CD4-positive, alpha-beta T cell treated with Interleukin-2 at 100 ng/mL for 4 hours (primary cell): ENCODE measurements at regions not wholly inside any gene's neighbourhood (a gene's known extent, or its start where the extent isn't known, plus 50 kb on each side); places are given as distances from the start of the nearest gene placed in this dataset.
"Not testable (repeated sequence)": the region's sequence is repeated elsewhere in the genome, so short reads cannot be mapped to it uniquely, and the experiment has no call there.

ENCODE experiments used
- DNase-seq: peaks from one replicate; pipeline ENCODE4 v3.0.0-alpha.2; 2020; ENCODE audit warnings: low spot score

- DNase-seq, result no peak
These were observed 141.1 kb upstream of the PRSS16 start for GRCh38 chr6:27106382-27106781.

DNA sequence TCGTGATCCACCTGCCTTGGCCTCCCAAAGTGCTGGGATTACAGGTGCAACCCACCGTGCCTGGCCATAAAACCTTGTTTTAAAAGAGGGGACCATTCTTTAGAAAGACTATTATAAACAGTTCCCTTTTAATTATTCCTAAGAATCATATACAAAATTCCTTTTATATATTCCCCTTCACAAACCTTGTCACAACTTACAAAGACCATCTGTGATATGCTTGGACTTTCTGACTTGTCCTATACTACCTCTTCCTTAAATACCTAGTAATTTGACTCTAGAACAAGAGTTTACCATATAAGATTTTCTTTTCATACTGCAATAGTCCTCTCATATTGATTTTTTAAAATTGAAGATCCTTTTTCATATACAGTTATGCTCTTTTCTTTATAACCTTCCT is 135.8 kb upstream of the PRSS16 start:
- DNase-seq, result no peak

- DNase-seq, result no peak
These were observed 134.5 kb upstream of the PRSS16 start for GRCh38 chr6:27112974-27113373.

GRCh38 chr6:27119329-27119728 is 128.2 kb upstream of the PRSS16 start:
- no peak for DNase-seq

DNA sequence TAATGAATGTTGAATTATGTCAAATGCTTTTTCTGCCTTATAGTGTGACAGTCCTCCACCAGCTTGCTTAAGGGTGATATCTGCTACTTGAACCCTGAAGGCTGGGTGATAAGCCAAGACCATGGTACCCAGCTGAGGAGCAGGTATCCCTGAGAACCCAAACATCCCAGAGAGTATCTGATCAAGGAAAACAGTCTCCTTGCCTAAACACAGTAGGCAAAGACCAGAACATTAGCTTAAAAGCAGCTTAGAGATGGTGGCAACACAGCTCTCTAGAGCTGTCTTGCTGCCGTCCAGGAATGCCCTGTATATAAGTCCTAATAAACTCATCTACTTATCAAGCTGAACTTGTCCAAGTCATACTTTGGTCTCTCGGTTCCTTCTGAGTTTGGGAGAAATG is 127.7 kb upstream of the PRSS16 start:
- DNase-seq, result no peak

GRCh38 chr6:27121640-27122039 is 125.9 kb upstream of the PRSS16 start:
- DNase-seq, result no peak

DNA sequence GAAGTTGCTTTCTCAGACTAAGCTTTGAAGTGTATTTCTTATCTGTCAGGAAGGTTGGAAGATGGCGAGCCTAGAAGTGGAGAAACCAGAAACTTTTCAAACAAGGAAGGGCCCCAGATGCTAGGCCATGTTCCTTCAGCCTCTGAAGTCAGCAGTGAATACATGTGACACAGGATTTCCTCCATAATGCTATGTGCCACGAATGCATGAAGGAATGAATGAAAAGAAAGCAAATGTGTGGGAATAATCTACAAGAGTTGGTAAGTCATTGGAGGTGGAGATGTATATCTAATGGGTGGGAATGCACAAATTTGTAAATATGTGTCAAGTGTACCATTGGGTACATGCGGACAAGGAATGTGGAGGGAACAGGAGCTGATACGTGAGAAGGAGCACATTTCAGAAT is 123.2 kb upstream of the PRSS16 start:
- no peak for DNase-seq

DNA sequence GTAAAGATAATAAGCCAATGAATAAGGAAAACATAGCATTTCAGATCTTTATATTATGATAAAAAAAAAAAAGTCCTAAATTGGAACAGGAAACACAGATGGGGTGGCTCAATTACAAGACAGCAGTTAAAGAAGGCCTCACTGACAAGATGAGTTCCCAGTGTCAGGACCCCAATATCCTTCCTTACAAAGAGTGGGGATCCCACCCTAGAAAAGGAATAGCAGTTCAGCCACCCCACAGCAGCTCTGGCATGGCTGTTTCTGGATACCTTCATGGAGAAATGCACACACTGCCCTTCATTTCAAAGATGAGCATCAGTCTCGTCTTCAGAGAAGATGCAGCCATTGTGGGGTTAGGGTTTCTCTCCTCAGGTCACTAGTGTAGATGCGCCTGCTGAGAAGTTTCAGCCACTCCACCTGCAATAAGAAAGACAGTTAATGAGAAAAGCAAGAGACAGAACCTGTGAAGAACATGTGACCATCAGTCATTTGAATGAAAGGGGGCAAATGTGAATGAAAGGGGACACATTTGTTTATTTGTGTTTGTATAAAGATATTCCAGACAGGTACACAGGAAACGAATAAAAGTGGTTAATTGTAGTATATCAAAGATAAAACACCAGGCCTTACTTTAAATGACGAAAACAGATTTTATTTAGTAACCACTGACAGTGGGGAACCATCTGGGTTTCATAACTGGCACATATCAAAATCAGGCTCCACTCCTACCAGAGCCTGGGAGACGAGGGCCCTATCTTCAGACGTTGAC is 121.3 kb upstream of the PRSS16 start:
- DNase-seq, result no peak

- peak; percentile 91 for DNase-seq
These were observed 120.5 kb upstream of the PRSS16 start for GRCh38 chr6:27126815-27127537.

- not testable (repeated sequence) for DNase-seq
These were observed 119.6 kb upstream of the PRSS16 start for GRCh38 chr6:27127874-27128273.

DNA sequence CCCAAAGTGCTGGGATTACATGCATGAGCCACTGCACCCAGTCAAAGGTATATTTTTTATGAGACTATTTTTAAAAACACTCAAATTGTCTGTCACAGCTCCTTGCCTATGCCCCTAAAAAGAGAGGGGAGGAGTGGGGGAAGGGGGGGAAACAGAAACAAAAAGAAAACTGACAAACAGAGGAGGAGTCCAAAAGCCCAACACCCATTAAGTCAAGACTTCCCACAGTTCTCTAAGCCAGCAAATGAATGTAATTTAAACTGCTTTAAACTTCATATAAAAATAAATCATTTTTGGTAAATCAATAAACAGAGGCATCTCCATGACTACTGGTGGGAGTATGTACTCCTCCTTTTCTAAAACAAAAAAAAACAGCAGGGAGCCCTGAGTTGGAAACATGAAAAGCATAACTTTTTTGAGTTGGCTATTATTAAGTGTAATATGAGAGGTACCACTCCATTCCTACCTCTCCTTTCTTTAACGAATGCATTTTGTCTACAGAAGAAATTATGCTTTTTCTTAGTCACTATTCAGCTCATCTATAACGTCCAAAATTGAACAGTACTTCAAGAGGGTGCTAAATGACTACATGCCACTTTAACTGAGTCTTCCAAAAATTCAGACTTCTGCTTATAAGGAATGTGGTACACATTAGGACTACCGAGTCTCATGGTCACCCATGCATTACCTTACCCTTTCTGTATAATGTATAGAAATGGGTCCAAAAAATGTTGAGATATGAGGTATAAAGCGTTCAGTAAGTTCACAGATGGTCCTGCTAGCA is 119.0 kb upstream of the PRSS16 start:
- DNase-seq, result no peak

GRCh38 chr6:27129095-27129815 is 118.2 kb upstream of the PRSS16 start:
- no peak for DNase-seq

GRCh38 chr6:27129917-27130316 is 117.6 kb upstream of the PRSS16 start:
- no peak for DNase-seq

DNA sequence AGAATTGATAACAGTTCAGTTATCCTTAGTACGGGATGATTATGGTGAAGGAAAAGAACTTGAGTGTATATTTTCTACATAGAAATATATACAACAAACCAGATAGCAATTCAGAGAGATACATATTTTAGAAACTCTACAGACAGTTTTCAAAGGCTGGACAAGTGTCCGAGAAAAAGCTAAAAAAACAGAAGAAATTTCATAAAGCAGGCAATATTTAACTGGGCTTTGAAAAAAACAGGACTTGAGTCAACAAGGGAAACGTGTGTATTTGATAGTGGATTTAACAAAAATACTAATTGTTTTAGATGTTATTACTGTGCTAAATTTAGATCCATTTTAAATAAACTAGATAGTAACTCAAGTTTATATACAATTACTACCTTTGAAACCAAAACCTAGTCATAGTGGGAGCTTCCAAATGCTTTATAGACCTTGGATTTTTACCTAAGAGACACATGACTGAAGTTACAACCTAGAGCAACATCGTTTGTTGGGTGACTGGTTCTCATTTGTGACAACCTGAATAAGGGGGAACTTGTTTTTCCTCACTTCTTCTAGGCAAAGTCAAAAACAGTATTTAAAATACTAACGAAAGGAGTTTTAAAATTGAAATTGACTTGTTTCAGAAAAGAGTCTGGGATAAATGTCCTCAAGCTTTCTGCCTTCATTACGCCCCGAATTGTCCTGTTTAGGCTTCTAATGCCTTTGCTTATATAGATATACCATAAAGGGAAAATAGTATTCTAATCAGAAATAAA is 116.7 kb upstream of the PRSS16 start:
- no peak for DNase-seq

DNA sequence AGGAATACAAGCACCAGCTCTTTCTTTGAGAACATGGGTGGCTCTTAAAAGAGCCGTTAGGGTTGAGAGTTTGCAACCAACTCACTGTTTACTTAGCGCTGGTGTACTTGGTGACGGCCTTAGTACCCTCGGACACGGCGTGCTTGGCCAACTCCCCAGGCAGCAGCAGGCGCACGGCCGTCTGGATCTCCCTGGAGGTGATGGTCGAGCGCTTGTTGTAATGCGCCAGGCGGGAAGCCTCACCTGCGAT is 115.3 kb upstream of the PRSS16 start:
- DNase-seq, result not testable (repeated sequence)

DNA sequence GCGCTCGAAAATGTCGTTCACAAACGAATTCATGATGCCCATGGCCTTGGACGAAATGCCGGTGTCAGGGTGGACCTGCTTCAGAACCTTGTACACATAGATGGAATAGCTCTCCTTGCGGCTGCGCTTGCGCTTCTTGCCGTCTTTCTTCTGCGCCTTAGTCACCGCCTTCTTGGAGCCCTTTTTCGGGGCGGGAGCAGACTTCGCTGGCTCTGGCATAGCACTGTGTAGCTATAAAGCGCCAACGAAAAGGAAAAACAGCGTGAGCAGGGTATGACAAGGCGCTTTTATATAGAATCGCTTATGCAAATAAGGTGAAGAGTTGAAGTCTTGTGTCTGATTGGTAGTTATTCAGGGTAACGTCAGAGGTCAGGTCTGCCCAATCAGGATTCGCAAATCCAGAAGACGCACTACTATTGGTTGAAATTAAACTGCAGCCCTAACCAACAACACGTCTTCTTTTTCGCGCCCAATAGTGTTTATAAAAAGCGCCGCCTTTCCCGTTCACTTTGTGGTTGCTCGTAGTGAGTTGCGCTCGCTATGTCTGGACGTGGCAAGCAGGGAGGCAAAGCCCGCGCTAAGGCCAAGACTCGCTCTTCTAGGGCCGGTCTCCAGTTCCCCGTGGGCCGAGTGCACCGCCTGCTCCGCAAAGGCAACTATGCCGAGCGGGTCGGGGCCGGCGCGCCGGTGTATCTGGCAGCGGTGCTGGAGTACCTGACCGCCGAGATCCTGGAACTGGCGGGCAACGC is 114.8 kb upstream of the PRSS16 start:
- DNase-seq, result peak; percentile 99

DNA sequence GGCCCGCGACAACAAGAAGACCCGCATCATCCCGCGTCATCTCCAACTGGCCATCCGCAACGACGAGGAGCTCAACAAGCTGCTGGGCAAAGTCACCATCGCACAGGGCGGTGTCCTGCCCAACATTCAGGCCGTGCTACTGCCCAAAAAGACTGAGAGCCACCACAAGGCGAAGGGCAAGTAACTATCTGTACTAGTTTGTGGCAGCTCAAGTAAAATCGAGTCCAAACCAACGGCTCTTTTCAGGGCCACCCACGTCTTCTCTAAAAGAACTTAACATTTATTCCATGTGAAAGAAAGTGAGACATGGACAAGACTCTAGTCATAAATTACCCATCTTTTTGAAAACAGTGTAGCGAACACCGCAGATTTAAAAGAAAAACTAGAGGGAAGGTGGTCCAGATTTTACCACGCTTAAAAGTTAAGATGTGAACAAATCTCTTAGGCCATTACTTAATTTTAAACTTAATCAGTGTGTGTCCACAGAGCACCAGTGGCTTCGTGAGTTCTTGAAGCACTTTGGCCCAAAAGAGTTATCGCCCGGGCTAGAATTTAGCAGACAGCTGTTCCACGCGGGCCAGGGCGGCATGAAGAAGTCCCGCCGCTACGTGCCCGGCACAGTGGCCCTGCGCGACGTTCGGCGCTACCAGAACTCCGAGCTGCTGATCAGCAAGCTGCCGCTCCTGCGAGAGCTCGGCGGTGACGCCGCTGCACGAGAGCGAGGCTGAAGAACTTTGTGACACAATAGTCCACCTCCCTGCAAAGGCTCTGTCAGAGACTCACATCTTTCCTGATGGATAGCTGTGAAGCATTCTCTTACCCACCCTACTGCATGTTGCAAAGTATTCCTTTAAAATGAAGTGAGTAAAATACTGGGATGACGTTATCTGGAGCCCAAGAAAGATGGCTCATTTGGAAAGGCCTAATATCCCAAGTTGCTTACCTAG is 113.9 kb upstream of the PRSS16 start:
- peak; percentile 68 for DNase-seq

GRCh38 chr6:27135087-27135657 is 112.3 kb upstream of the PRSS16 start:
- no peak for DNase-seq

DNA sequence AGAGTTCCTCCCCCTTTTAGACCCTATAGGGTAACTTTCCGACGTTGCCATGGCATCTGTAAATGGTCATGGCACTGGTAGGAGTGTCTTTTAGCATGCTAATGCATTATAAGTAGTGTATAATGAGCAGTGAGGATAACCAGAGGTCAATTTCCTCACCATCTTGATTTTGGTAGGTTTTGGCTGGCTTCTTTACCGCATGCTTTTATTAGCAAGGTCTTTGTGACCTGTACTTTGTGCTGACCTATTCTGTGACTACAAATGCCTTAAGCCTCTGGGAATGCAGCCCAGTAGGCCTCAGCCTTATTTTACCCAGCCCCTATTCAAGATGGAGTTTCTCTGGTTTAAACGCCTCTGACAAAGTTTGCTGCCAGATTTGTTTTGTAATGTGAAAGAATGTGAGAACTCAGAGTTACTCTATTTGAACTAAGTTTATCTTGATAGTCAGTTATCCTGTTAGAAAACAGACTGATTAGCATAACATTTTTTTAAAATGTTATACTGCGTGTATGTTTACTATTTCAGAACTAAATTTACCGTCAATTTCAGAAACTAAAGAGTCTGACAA is 111.3 kb upstream of the PRSS16 start:
- no peak for DNase-seq
